Fibroblast of skin of right biceps (primary cell): ENCODE measurements at regions not wholly inside any gene's neighbourhood (a gene's known extent, or its start where the extent isn't known, plus 50 kb on each side); places are given as distances from the start of the nearest gene placed in this dataset.
A peak's percentile ranks its signal among the peaks of the same experiment; 100 is the strongest.

Experiments
- DNase-seq: peaks from one replicate; pipeline ENCODE4 v3.0.0-alpha.2; 2013

- peak; percentile 57 for DNase-seq
These were observed 636.5 kb upstream of the FRG1 start for GRCh38 chr4:189304167-189304566.

- peak; percentile 56 for DNase-seq
These were observed 635.9 kb upstream of the FRG1 start for GRCh38 chr4:189304809-189305208.

GRCh38 chr4:189305500-189305899, 635.2 kb upstream of the FRG1 start:
- DNase-seq = no peak

GRCh38 chr4:189311251-189311650, 629.4 kb upstream of the FRG1 start:
- DNase-seq = no peak

GRCh38 chr4:189313064-189313463, 627.6 kb upstream of the FRG1 start:
- no peak for DNase-seq

- DNase-seq = no peak
These were observed 626.7 kb upstream of the FRG1 start for GRCh38 chr4:189313861-189314513.

- no peak for DNase-seq
These were observed 618.2 kb upstream of the FRG1 start for GRCh38 chr4:189322426-189322825.

- DNase-seq = no peak
These were observed 598.8 kb upstream of the FRG1 start for GRCh38 chr4:189341881-189342280.

- no peak for DNase-seq
These were observed 585.1 kb upstream of the FRG1 start for GRCh38 chr4:189355590-189355989.

- no peak for DNase-seq
These were observed 578.3 kb upstream of the FRG1 start for GRCh38 chr4:189362364-189362763.

- no peak for DNase-seq
These were observed 576.6 kb upstream of the FRG1 start for GRCh38 chr4:189364032-189364449.

GRCh38 chr4:189365451-189365850, 575.2 kb upstream of the FRG1 start:
- no peak for DNase-seq

- no peak for DNase-seq
These were observed 572.8 kb upstream of the FRG1 start for GRCh38 chr4:189367832-189368231.

GRCh38 chr4:189374176-189374575, 566.5 kb upstream of the FRG1 start:
- DNase-seq = no peak

GRCh38 chr4:189376901-189377300, 563.8 kb upstream of the FRG1 start:
- DNase-seq = no peak

- no peak for DNase-seq
These were observed 563.1 kb upstream of the FRG1 start for GRCh38 chr4:189377569-189377968.

- DNase-seq = no peak
These were observed 555.6 kb upstream of the FRG1 start for GRCh38 chr4:189385098-189385497.

- DNase-seq = no peak
These were observed 555.1 kb upstream of the FRG1 start for GRCh38 chr4:189385579-189385978.

- no peak for DNase-seq
These were observed 544.2 kb upstream of the FRG1 start for GRCh38 chr4:189396435-189396834.

- no peak for DNase-seq
These were observed 536.4 kb upstream of the FRG1 start for GRCh38 chr4:189404271-189404670.

GRCh38 chr4:189409158-189409557, 531.5 kb upstream of the FRG1 start:
- DNase-seq = no peak

GRCh38 chr4:189414021-189414420, 526.7 kb upstream of the FRG1 start:
- no peak for DNase-seq

GRCh38 chr4:189420572-189420971, 520.1 kb upstream of the FRG1 start:
- DNase-seq = no peak

GRCh38 chr4:189436207-189436606, 504.5 kb upstream of the FRG1 start:
- DNase-seq = no peak

- DNase-seq = no peak
These were observed 500.0 kb upstream of the FRG1 start for GRCh38 chr4:189440716-189441115.

- DNase-seq = no peak
These were observed 497.3 kb upstream of the FRG1 start for GRCh38 chr4:189443341-189443740.
